ENCODE measurements at regions not wholly inside any gene's neighbourhood (a gene's known extent, or its start where the extent isn't known, plus 50 kb on each side); places are given as distances from the start of the nearest gene placed in this dataset.
"Not testable (repeated sequence)": the region's sequence is repeated elsewhere in the genome, so short reads cannot be mapped to it uniquely, and the experiment has no call there.

DNA sequence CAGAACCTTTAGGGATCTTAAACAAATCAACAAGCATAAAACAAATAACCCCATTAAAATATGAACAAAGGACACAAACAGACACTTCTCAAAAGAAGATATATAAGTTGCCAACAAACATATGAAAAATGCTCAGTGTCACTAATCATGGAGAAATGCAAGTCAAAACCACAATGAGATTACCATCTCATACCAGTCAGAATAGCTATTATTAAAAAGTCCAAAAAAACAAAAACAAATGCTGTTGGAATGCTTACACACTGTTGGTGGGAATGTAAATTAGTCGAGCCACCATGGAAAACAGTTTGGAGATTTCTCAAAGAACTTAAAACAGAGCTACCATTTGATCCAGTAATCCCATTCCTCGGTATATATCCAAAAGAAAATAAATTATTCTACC lies 423.6 kb downstream of the OTOL1 start:
- peak; percentile 42 for DNase-seq

GRCh38 chr3:161925749-161926360 lies 429.2 kb downstream of the OTOL1 start:
- no peak for DNase-seq

DNA sequence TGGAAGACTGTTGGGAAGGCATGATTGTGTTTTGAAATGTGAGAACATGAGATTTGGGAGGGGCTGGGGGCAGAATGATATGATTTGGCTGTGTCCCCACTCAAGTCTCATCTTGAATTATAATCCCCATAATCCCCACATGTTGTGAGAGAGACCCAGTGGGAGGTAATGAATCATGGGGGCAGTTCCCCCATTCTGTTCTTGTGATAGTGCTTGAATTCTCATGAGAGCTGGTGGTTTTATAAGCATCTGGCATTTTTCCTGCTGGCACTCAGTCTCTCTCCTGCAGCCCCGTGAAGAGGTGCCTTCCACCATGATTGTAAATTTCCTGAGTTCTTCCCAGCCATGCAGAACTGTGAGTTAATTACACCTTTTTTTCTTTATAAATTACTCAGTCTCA lies 430.5 kb downstream of the OTOL1 start:
- peak; percentile 49 for DNase-seq

DNA sequence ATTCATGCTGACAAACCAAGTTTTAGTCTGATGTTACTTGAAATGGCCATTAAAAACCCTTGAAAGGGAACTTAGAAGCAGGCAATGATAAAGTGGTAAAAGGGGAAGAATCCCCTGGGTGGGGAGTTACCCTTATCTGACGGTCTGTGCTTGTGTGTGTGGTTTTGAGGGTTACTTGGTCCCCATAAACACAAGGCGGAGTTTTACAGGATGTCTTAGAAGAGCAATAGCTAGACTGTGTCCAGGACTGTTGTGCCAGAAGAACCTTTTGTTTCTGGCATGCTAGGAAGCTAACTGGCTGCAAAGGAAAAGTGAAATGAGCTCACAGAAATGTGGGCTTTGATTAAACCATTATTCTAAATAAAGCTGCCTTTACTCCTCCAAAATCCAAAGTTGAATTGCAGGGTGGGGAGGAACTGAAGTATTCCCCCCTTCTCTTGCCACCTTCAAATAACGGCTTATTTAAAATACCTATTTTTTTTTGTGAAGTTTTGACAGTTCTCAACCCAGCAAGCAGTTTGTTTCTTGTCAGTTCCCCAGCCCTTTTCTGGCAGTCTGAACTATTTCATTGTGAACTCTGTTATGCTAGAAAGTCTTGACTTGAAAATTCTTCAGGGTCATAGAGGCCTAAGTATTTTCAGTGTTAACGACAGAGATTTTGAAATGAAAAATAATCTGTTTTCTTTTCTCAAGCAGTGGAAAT lies 443.5 kb downstream of the OTOL1 start:
- DNase-seq, result no peak

DNA sequence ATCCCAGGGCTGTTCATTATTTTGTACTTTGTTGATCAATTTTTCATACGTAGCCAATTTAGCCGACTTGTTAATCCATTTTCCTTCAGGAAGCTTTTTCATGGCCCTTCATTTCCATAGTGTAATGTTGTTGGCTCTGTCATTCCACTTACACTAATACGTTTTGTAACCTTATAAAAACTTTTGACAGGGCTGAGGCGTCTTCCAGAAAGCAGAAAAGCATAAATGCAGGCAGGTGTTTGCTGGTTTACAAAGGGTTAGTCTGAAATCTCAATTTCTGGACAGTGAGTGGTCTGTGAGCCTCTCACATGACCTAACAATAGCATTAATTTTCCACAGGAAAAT lies 444.0 kb downstream of the OTOL1 start:
- no peak for DNase-seq

- no peak for DNase-seq
Measured at GRCh38 chr3:161941891-161942290, 445.3 kb downstream of the OTOL1 start.

GRCh38 chr3:161943801-161944345 lies 447.3 kb downstream of the OTOL1 start:
- not testable (repeated sequence) for DNase-seq

- DNase-seq, result no peak
Measured at GRCh38 chr3:161946443-161946960, 449.9 kb downstream of the OTOL1 start.

GRCh38 chr3:161950318-161950868 lies 453.8 kb downstream of the OTOL1 start:
- DNase-seq, result no peak

DNA sequence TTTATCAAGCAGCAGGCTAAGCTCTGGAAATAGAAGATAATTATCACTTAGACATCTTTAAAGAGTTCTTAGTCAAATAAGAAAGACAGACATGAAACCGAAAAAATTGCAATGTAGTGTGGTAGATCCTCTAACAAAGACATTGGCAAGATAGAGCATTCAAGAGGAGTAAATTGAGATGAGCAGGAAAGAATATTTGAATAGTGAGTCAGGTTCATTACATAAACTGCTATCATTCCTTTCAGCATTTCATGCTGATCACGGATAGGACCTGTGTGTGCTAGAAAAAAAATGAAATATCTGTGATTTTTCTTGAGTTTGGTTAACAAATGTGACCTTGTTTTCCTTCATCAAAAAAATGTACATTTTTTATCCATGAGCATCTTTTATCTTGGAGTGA lies 460.9 kb downstream of the OTOL1 start:
- DNase-seq, result peak; percentile 53

- no peak for DNase-seq
Measured at GRCh38 chr3:161964857-161965256, 468.2 kb downstream of the OTOL1 start.

DNA sequence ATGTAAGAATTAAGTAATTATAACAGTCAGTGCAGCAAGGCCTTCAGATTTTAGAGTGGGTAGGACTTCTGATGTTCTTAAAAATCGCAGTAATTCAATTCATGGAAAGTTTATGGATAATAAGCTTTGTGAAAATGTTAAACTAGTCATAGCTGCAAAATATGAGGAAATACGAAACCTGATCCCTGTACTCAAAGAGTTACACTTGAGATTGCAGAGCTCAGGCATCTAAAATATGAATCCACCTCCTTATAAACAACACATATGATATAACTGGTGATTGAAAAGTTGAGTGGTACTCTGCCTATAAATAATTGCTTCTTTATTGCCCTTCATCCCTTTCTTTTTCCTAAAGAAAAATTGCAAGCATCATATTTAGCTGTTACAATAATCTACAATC lies 473.3 kb downstream of the OTOL1 start:
- peak; percentile 32 for DNase-seq

GRCh38 chr3:161975201-161975600 lies 478.6 kb downstream of the OTOL1 start:
- no peak for DNase-seq

- DNase-seq, result peak; percentile 80
Measured at GRCh38 chr3:161977063-161977462, 480.5 kb downstream of the OTOL1 start.

DNA sequence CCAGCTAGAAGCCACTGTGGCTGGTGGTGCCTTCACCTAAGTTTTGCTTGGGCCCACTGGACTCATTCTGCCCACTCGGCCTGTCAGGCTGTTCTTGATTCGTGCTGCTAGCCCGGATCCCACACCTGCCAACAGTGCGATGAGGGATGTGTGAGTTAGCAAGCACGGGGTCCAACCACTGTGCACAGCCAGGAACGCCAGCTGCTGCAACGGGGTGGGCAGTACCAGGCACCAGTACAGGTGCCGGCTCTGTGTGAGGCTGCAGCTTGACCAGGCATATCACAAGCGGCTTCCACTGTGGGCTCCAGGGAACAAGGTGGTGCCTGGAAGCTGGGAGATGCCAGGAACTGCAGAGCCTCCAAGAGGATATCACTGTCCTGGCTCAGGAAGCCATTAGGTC lies 481.2 kb downstream of the OTOL1 start:
- no peak for DNase-seq

DNA sequence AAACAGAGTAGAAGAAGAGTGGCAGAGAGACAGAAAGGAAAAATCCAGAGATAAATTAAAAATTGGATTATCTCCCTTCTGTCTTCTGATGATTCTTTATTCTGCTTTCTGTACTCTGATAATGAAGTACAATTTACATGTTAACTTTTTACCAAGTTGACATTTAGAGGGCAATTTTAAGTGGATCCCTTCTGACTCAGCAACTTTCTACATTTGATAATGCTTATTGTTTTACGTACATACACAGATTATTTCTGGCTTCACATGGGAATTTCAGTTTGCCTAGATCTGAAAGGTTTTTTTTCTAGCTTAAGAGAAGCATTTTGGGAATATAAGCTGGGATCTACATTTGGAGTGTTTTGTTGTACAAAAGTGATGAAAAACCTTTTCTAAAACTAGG lies 491.3 kb downstream of the OTOL1 start:
- DNase-seq, result no peak

GRCh38 chr3:161989012-161989411 lies 492.4 kb downstream of the OTOL1 start:
- no peak for DNase-seq

DNA sequence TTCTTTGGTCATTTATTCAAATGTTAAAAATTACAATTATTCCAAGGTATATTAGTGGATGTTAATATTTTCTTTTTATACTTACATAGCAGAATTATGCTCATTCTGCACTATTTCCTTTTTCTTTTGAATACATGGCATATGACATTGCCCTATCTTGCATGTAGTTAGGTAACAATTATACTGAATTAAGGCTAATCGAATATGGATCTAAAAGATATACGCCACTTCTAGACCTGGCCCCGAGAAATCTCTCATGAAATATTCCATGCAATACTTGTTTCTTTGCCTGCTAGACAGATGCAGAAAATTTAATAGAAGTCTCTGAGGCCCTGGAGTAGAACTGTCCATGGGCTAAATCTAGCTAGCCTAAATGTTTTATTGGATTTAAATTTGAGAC lies 493.4 kb downstream of the OTOL1 start:
- DNase-seq, result no peak

DNA sequence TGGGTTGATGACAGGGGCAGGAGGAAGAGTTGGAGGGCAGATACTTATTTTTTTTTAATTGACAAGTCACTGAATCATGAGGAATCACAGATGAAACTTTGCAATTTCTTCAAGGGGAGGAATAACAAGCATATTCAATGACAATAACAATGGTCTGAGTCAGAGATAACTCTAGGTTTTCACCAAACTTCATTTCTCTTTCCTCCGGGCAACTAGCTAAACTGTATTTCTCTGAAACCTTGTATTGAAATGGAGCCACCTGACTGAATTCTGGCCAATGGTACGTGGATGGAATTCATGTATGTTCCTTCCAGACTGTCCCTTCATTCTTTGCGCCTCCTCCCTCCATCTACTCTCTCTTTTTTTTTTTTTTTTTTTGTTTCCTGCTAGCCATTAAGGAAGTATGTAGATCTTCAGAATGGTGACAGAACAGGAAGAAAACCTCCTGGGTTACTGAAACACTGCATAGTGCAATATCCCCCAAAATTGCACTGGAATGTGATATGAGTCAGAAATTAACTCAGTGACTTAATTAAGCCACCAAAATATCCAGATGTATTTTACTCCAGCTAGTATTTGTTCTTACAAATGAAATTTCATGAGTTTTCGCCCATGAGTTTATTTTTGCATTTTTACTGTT lies 495.4 kb downstream of the OTOL1 start:
- peak; percentile 41 for DNase-seq

- no peak for DNase-seq
Measured at GRCh38 chr3:161999846-162000245, 503.2 kb downstream of the OTOL1 start.

DNA sequence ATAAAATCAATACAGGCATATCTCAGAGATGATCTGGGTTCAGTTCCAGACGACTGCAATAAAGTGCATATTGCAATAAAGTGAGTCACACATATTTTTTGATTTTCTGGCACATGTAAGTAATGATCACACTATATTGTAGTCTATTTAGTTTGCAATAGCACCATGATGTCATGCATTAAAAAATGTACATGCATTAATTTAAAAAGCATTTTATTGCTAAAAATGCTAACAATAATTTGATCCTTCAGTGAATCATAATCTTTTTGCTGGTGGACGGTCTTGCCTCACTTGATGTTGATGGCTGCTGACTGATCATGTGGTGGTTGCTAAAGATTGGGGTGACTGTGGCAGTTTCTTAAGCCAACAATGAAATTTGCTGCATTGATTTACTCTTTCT lies 511.1 kb downstream of the OTOL1 start:
- peak; percentile 40 for DNase-seq

- DNase-seq, result no peak
Measured at GRCh38 chr3:162012633-162013032, 516.0 kb downstream of the OTOL1 start.

DNA sequence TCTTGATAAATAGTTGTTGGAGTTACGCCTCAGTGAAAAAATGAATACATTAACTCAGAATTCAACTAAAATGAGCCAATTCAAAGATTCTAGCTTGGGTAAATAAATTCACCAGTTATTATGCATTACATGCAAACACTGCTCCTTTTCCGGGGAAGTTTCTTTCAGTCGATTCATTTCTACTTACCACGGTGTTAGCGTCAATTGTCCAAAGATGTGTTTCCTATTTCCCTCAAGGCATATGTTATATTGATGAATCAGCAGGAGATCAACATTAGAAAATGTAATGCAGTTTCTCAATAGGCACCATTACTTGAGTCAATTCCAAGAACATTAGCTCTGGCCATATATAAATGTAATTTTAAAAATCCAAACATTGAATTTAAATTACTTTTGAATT lies 517.7 kb downstream of the OTOL1 start:
- DNase-seq, result no peak

All from fibroblast of skin of scalp (primary cell).